Thoracic aorta (tissue), 2 donors: ENCODE measurements at regions not wholly inside any gene's neighbourhood (a gene's known extent, or its start where the extent isn't known, plus 50 kb on each side); places are given as distances from the start of the nearest gene placed in this dataset.

ENCODE experiments used
- ATAC-seq: fragments of 150-250 bp; one replicate; pipeline ENCODE4 v1.8.0; 2017; ENCODE audit warnings: low read depth; ENCODE audit not compliant: insufficient number of reproducible peaks, low FRiP score
- DNase-seq: peaks from one replicate; pipeline ENCODE4 v3.0.0-alpha.2; 2020; ENCODE audit warnings: low spot score
- H3K27ac ChIP-seq, 2 donors: fragments of 200-600 bp; sonication (generic); 1 replicate in 1 of 2; 2 replicates in 1 of 2; pipeline ENCODE4 v1.5.1; 2016; ENCODE audit warnings: mild to moderate bottlenecking in 2 of 2, moderate library complexity in 2 of 2
- H3K27me3 ChIP-seq: fragments of 200-600 bp; sonication (generic); replicated peaks from 2 replicates; pipeline ENCODE4 v1.6.0; 2016; ENCODE audit warnings: mild to moderate bottlenecking; ENCODE audit not compliant: insufficient read depth
- H3K36me3 ChIP-seq: fragments of 200-600 bp; sonication (generic); one replicate; pipeline ENCODE4 v1.5.1; 2016
- H3K4me1 ChIP-seq, 2 donors: fragments of 200-600 bp; sonication (generic); 1 replicate in 1 of 2; 2 replicates in 1 of 2; pipeline versions ENCODE4 v1.5.1 to v1.6.0; 2016; ENCODE audit warnings: low read depth in 2 of 2, mild to moderate bottlenecking in 1 of 2; ENCODE audit not compliant: control insufficient read depth in 1 of 2
- H3K4me3 ChIP-seq: fragments of 200-600 bp; sonication (generic); 2 replicates; pipeline ENCODE4 v1.5.1; 2016; ENCODE audit warnings: mild to moderate bottlenecking
- H3K9me3 ChIP-seq: fragments of 200-600 bp; sonication (generic); 2 replicates; pipeline ENCODE4 v1.5.1; 2016
- CTCF ChIP-seq: fragments of 200-600 bp; sonication (generic); IDR thresholded peaks from one replicate; pipeline ENCODE4 v1.5.1; 2019; ENCODE audit warnings: antibody characterized with exemption

- Histone ChIP-seq H3K4me1 (peaks cover 0 to 14% of the 10 kb centered on the region in 2 donors), H3K27ac (no peak overlapping the region), H3K27me3 (no peaks in the 10 kb centered on the region), H3K9me3 (no peaks in the 10 kb centered on the region), H3K36me3 (no peaks in the 10 kb centered on the region), H3K4me3 (no peak overlapping the region)
- no peak for ATAC-seq
- no peak for DNase-seq
- TF ChIP-seq CTCF = no peak
These were observed 137.3 kb upstream of the CIBAR2 start for GRCh38 chr16:85249418-85250146.

- TF ChIP-seq CTCF = no peak
- Histone ChIP-seq H3K27ac (no peak overlapping the region), H3K9me3 (no peaks in the 10 kb centered on the region), H3K36me3 (no peaks in the 10 kb centered on the region), H3K4me3 (no peak overlapping the region), H3K4me1 (peaks cover 0 to 14% of the 10 kb centered on the region in 2 donors), H3K27me3 (no peaks in the 10 kb centered on the region)
- DNase-seq = no peak
- ATAC-seq = no peak
These were observed 137.8 kb upstream of the CIBAR2 start for GRCh38 chr16:85250147-85250463.

- ATAC-seq (no peak), DNase-seq (no peak)
- TF ChIP-seq CTCF = no peak
These were observed 138.4 kb upstream of the CIBAR2 start for GRCh38 chr16:85250609-85251223.

GRCh38 chr16:85251225-85251760 is 139.0 kb upstream of the CIBAR2 start:
- Histone ChIP-seq H3K4me3 (no peak overlapping the region), H3K27ac (no peak overlapping the region), H3K4me1 (peaks cover 0 to 7% of the 10 kb centered on the region in 2 donors), H3K9me3 (no peaks in the 10 kb centered on the region), H3K27me3 (no peaks in the 10 kb centered on the region), H3K36me3 (no peaks in the 10 kb centered on the region)
- TF ChIP-seq CTCF = no peak
- ATAC-seq (no peak), DNase-seq (no peak)

More at GRCh38 chr16:85250609-85251223, 138.4 kb upstream of the CIBAR2 start:
- H3K36me3 ChIP-seq = no peaks in the 10 kb centered on the region
- H3K27ac ChIP-seq = no peak overlapping the region
- H3K4me1 ChIP-seq = peaks cover 0 to 9% of the 10 kb centered on the region in 2 donors
- no peak overlapping the region for H3K4me3 ChIP-seq
- no peaks in the 10 kb centered on the region for H3K9me3 ChIP-seq
- no peaks in the 10 kb centered on the region for H3K27me3 ChIP-seq

- H3K4me3 ChIP-seq = no peak overlapping the region
- no peak for DNase-seq
- H3K27ac ChIP-seq = no peak overlapping the region
- TF ChIP-seq CTCF = no peak
- peaks cover 0 to 7% of the 10 kb centered on the region in 2 donors for H3K4me1 ChIP-seq
- H3K9me3 ChIP-seq = no peaks in the 10 kb centered on the region
- no peaks in the 10 kb centered on the region for H3K36me3 ChIP-seq
- H3K27me3 ChIP-seq = no peaks in the 10 kb centered on the region
- no peak for ATAC-seq
These were observed 139.7 kb upstream of the CIBAR2 start for GRCh38 chr16:85252014-85252413.
